ENCODE measurements at regions not wholly inside any gene's neighbourhood (a gene's known extent, or its start where the extent isn't known, plus 50 kb on each side); places are given as distances from the start of the nearest gene placed in this dataset.

GRCh38 chr3:69451594-69451993 is 65.7 kb upstream of the FRMD4B start:
- no peak for TF ChIP-seq NFRKB (IDR thresholded peaks at IDR 0.05)
- TF ChIP-seq SUZ12 (IDR thresholded peaks at IDR 0.05) = no peak
- TF ChIP-seq CTBP1 (IDR thresholded peaks at IDR 0.05; ENCODE audit: borderline replicate concordance) = no peak
- TF ChIP-seq TARDBP (IDR thresholded peaks at IDR 0.05) = no peak
- TF ChIP-seq BHLHE40 (IDR thresholded peaks at IDR 0.05; ENCODE audit: borderline replicate concordance) = no peak
- no peak for TF ChIP-seq ELF4 (IDR thresholded peaks at IDR 0.05)
- TF ChIP-seq SP1 (IDR thresholded peaks at IDR 0.05) = no peak
- no peak for TF ChIP-seq ARNT (IDR thresholded peaks at IDR 0.05)
- TF ChIP-seq L3MBTL2 (conservative IDR thresholded peaks at IDR 0.05) = no peak
- no peak for TF ChIP-seq FOXA1 (IDR thresholded peaks at IDR 0.05)
- no peak for DNase-seq (ENCODE audit: extremely low spot score)
- CTCF ChIA-PET = interaction anchor here (1.0 to 1.4 kb wide), 4 partner anchors 9 to 82 kb away, joined by 3 to 6 read pairs (median 3); no protein-coding TSS in a partner anchor
- POLR2A ChIA-PET = no interaction called here

- TF ChIP-seq ELF4 (IDR thresholded peaks at IDR 0.05) = no peak
- TF ChIP-seq PKNOX1 (IDR thresholded peaks at IDR 0.05) = no peak
- no peak for TF ChIP-seq LEF1 (IDR thresholded peaks at IDR 0.05; ENCODE audit: borderline replicate concordance)
- TF ChIP-seq L3MBTL2 (conservative IDR thresholded peaks at IDR 0.05) = no peak
- no peak for TF ChIP-seq FOXM1 (IDR thresholded peaks at IDR 0.05; ENCODE audit: borderline replicate concordance)
- TF ChIP-seq FOXA1 (IDR thresholded peaks at IDR 0.05) = no peak
- TF ChIP-seq ZNF384 (IDR thresholded peaks at IDR 0.05) = no peak
- no peak for TF ChIP-seq FOXK2 (IDR thresholded peaks at IDR 0.05)
- TF ChIP-seq SUZ12 (IDR thresholded peaks at IDR 0.05) = no peak
- no peak for TF ChIP-seq ARNT (IDR thresholded peaks at IDR 0.05)
- no peak for TF ChIP-seq TARDBP (IDR thresholded peaks at IDR 0.05)
- no peak for TF ChIP-seq BHLHE40 (IDR thresholded peaks at IDR 0.05; ENCODE audit: borderline replicate concordance)
- TF ChIP-seq HDGF (IDR thresholded peaks at IDR 0.05; ENCODE audit: borderline replicate concordance) = no peak
- no peak for TF ChIP-seq NFRKB (IDR thresholded peaks at IDR 0.05)
- no peak for DNase-seq (ENCODE audit: extremely low spot score)
- CTCF ChIA-PET = no interaction called here
- POLR2A ChIA-PET = no interaction called here
Measured at GRCh38 chr3:69448877-69449276, 63.0 kb upstream of the FRMD4B start.

GRCh38 chr3:69446402-69447072 is 60.6 kb upstream of the FRMD4B start:
- no peak for DNase-seq (ENCODE audit: extremely low spot score)
- ChIA-PET CTCF (no interaction called here), POLR2A (no interaction called here)
- TF ChIP-seq FOXA1 (IDR thresholded peaks at IDR 0.05) = no peak
- no peak for TF ChIP-seq CTBP1 (IDR thresholded peaks at IDR 0.05; ENCODE audit: borderline replicate concordance)
- TF ChIP-seq FOXM1 (IDR thresholded peaks at IDR 0.05; ENCODE audit: borderline replicate concordance) = no peak
- TF ChIP-seq BHLHE40 (IDR thresholded peaks at IDR 0.05; ENCODE audit: borderline replicate concordance) = no peak
- no peak for TF ChIP-seq L3MBTL2 (conservative IDR thresholded peaks at IDR 0.05)
- TF ChIP-seq SUZ12 (IDR thresholded peaks at IDR 0.05) = no peak
- no peak for TF ChIP-seq PKNOX1 (IDR thresholded peaks at IDR 0.05)
- no peak for TF ChIP-seq ARNT (IDR thresholded peaks at IDR 0.05)
- no peak for TF ChIP-seq NFRKB (IDR thresholded peaks at IDR 0.05)
- no peak for TF ChIP-seq FOXK2 (IDR thresholded peaks at IDR 0.05)
- TF ChIP-seq ELF4 (IDR thresholded peaks at IDR 0.05) = no peak
- no peak for TF ChIP-seq SP1 (IDR thresholded peaks at IDR 0.05)
- no peak for TF ChIP-seq TARDBP (IDR thresholded peaks at IDR 0.05)
- TF ChIP-seq ZNF384 (IDR thresholded peaks at IDR 0.05) = no peak
- TF ChIP-seq HDGF (IDR thresholded peaks at IDR 0.05; ENCODE audit: borderline replicate concordance) = no peak
- TF ChIP-seq LEF1 (IDR thresholded peaks at IDR 0.05; ENCODE audit: borderline replicate concordance) = no peak

- no peak for TF ChIP-seq PKNOX1 (IDR thresholded peaks at IDR 0.05)
- TF ChIP-seq ARNT (IDR thresholded peaks at IDR 0.05) = no peak
- TF ChIP-seq FOXK2 (IDR thresholded peaks at IDR 0.05) = no peak
- CTCF ChIA-PET = interaction anchor here (0.6 kb wide), 1 partner anchor 334 kb away, joined by 3 read pairs; no protein-coding TSS in a partner anchor
- POLR2A ChIA-PET = no interaction called here
Measured at GRCh38 chr3:69445498-69445897, 59.6 kb upstream of the FRMD4B start.

GRCh38 chr3:69445024-69445423 is 59.1 kb upstream of the FRMD4B start:
- POLR2A ChIA-PET = no interaction called here
- TF ChIP-seq FOXA1 (IDR thresholded peaks at IDR 0.05) (no peak), BHLHE40 (IDR thresholded peaks at IDR 0.05; ENCODE audit: borderline replicate concordance) (no peak), PKNOX1 (IDR thresholded peaks at IDR 0.05) (no peak), LEF1 (IDR thresholded peaks at IDR 0.05; ENCODE audit: borderline replicate concordance) (no peak), ARNT (IDR thresholded peaks at IDR 0.05) (no peak), SUZ12 (IDR thresholded peaks at IDR 0.05) (no peak), L3MBTL2 (conservative IDR thresholded peaks at IDR 0.05) (no peak), SP1 (IDR thresholded peaks at IDR 0.05) (no peak)
- peak; percentile 27 for DNase-seq (ENCODE audit: extremely low spot score)
- CTCF ChIA-PET = no interaction called here

More at GRCh38 chr3:69445498-69445897, 59.6 kb upstream of the FRMD4B start:
- no peak for DNase-seq (ENCODE audit: extremely low spot score)

- POLR2A ChIA-PET = no interaction called here
- DNase-seq (ENCODE audit: extremely low spot score) = no peak
- CTCF ChIA-PET = no interaction called here
- no peak for TF ChIP-seq NFRKB (IDR thresholded peaks at IDR 0.05)
- TF ChIP-seq ZNF384 (IDR thresholded peaks at IDR 0.05) = no peak
- no peak for TF ChIP-seq L3MBTL2 (conservative IDR thresholded peaks at IDR 0.05)
- TF ChIP-seq ARNT (IDR thresholded peaks at IDR 0.05) = no peak
- no peak for TF ChIP-seq FOXA1 (IDR thresholded peaks at IDR 0.05)
- TF ChIP-seq FOXM1 (IDR thresholded peaks at IDR 0.05; ENCODE audit: borderline replicate concordance) = no peak
- TF ChIP-seq SP1 (IDR thresholded peaks at IDR 0.05) = no peak
- TF ChIP-seq HDGF (IDR thresholded peaks at IDR 0.05; ENCODE audit: borderline replicate concordance) = no peak
- TF ChIP-seq SUZ12 (IDR thresholded peaks at IDR 0.05) = no peak
- no peak for TF ChIP-seq CTBP1 (IDR thresholded peaks at IDR 0.05; ENCODE audit: borderline replicate concordance)
- TF ChIP-seq TARDBP (IDR thresholded peaks at IDR 0.05) = no peak
- no peak for TF ChIP-seq LEF1 (IDR thresholded peaks at IDR 0.05; ENCODE audit: borderline replicate concordance)
- no peak for TF ChIP-seq FOXK2 (IDR thresholded peaks at IDR 0.05)
- no peak for TF ChIP-seq ELF4 (IDR thresholded peaks at IDR 0.05)
- no peak for TF ChIP-seq PKNOX1 (IDR thresholded peaks at IDR 0.05)
Measured at GRCh38 chr3:69443457-69443920, 57.6 kb upstream of the FRMD4B start.
